Panc1 (cell line): ENCODE measurements at regions not wholly inside any gene's neighbourhood (a gene's known extent, or its start where the extent isn't known, plus 50 kb on each side); places are given as distances from the start of the nearest gene placed in this dataset.

Experiments
- ATAC-seq: fragments of 200-7000 bp; cut with Tn5 transposase; 2 replicates; pipeline ENCODE4 v1.9.1; 2020; ENCODE audit warnings: mild to moderate bottlenecking, moderate library complexity
- BruUV-seq: library from RNA; stranded (reverse); fragments of 400-500 nt; replicated peaks from 2 replicates; lab custom pipeline; 2021; lab: Mats Ljungman, UMichigan
- CTCF ChIA-PET: fragments of 300-600 bp; sonication (Branson Sonifier 250); formaldehyde crosslinking; loops from one replicate; lab custom pipeline; 2022; ENCODE audit warnings: antibody characterized with exemption; lab: Charles Lee
- POLR2A ChIA-PET: fragments of 300-600 bp; sonication (Branson Sonifier 250); formaldehyde crosslinking; loops from one replicate; lab custom pipeline; 2022; ENCODE audit warnings: antibody characterized with exemption; lab: Charles Lee
- DNase-seq: peaks from one replicate; pipeline ENCODE4 v3.0.0-alpha.2; 2010; ENCODE audit warnings: low read depth, low spot score
- H3K27ac ChIP-seq: 2 replicates; pipeline ENCODE4 v1.5.1; 2011; ENCODE audit warnings: mild to moderate bottlenecking, low read length, inconsistent platforms
- H3K27me3 ChIP-seq: fragments of 200-500 bp; sonication (Bioruptor generic); 2 replicates; pipeline ENCODE4 v1.6.0; 2014; ENCODE audit warnings: low read length, inconsistent platforms; ENCODE audit not compliant: control insufficient read depth, insufficient read depth
- H3K36me3 ChIP-seq: fragments of 200-500 bp; sonication (Bioruptor generic); 2 replicates; pipeline ENCODE4 v1.5.1; 2014; ENCODE audit warnings: inconsistent platforms, mild to moderate bottlenecking, low read length, moderate library complexity; ENCODE audit not compliant: control insufficient read depth, insufficient read depth
- H3K4me1 ChIP-seq: 2 replicates; pipeline ENCODE4 v1.5.1; 2011; ENCODE audit warnings: inconsistent platforms, mild to moderate bottlenecking, low read length, moderate library complexity; ENCODE audit not compliant: control insufficient read depth, insufficient read depth
- H3K4me3 ChIP-seq, 2 experiments: 2 replicates each; pipeline ENCODE4 v1.5.1; 2011 to 2012; ENCODE audit warnings: low read depth in 2 of 2, low read length in 2 of 2, mild to moderate bottlenecking in 2 of 2, inconsistent platforms in 1 of 2, moderate library complexity in 1 of 2
- H3K9me3 ChIP-seq: fragments of 200-500 bp; sonication (Bioruptor generic); 2 replicates; pipeline ENCODE4 v1.5.1; 2014; ENCODE audit warnings: low read depth, mild to moderate bottlenecking, inconsistent platforms, low read length, moderate library complexity; ENCODE audit not compliant: control insufficient read depth, insufficient read depth
- SIN3A ChIP-seq: IDR thresholded peaks from 2 replicates; pipeline ENCODE4 v1.6.1; 2012; ENCODE audit warnings: low read depth, mild to moderate bottlenecking, low read length, moderate library complexity, borderline replicate concordance; ENCODE audit not compliant: insufficient read depth
- TCF7L2 ChIP-seq: IDR thresholded peaks from 2 replicates; pipeline ENCODE4 v1.6.1; 2011; ENCODE audit warnings: mild to moderate bottlenecking, low read depth, low read length, inconsistent platforms
- in situ Hi-C: cut with HindIII; loops from 2 replicates; pipeline ENCODE4 v1.10.0; 2016; ENCODE audit warnings: low sequenced_read_pairs, low pct_unique_long_range_greater_than_20kb
- intact Hi-C: fragments of 100-400 bp; cut with micrococcal nuclease; formaldehyde crosslinking; loops from one replicate; pipeline ENCODE4 v1.10.0; 2022; ENCODE audit not compliant: unreplicated experiment
- TF ChIP-seq, protein P1 (sequence below), 2 experiments: IDR thresholded peaks; 2 replicates each; pipeline ENCODE4 v1.6.1; 2011 to 2012; ENCODE audit warnings: low read depth in 2 of 2, control low read depth in 1 of 2, low read length in 1 of 2, mild to moderate bottlenecking in 1 of 2, moderate library complexity in 1 of 2; ENCODE audit not compliant: insufficient read depth in 1 of 2
- TF ChIP-seq, protein P2 (sequence below): fragments of 450-650 bp; IDR thresholded peaks from 2 replicates; pipeline ENCODE4 v1.5.1; 2017; ENCODE audit warnings: mild to moderate bottlenecking

DNA sequence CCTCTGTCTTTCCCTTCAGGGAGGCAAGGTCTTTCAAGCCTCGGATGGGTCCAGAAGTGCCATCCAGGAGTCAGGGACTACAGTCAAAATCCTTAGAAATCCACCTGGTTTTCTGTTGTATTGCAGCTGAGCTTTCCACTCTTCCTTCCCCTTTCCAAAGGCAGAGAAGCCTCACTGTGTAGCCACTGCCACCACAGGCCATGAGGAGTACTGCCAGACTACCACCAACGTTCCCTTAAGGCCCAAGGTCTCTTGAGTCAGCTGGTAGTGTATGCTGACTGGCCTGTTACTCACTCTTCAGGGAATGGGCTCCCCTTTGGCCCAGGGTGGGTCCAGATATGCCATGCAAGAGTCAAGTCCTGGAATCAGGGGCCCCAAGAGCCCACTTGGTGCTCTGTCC, 1454.1 kb downstream of the PCDH19 start:
- in situ Hi-C loops (no loop called here), intact Hi-C loops (no loop called here)
- no peaks in the 10 kb centered on the region for H3K4me1 ChIP-seq
- H3K27ac ChIP-seq: no peak overlapping the region
- no peaks in the 10 kb centered on the region for H3K9me3 ChIP-seq
- ATAC-seq (no peak), DNase-seq (no peak)
- BruUV-seq: no TSS peak
- POLR2A ChIA-PET: no interaction called here
- TF ChIP-seq, protein P1, sequence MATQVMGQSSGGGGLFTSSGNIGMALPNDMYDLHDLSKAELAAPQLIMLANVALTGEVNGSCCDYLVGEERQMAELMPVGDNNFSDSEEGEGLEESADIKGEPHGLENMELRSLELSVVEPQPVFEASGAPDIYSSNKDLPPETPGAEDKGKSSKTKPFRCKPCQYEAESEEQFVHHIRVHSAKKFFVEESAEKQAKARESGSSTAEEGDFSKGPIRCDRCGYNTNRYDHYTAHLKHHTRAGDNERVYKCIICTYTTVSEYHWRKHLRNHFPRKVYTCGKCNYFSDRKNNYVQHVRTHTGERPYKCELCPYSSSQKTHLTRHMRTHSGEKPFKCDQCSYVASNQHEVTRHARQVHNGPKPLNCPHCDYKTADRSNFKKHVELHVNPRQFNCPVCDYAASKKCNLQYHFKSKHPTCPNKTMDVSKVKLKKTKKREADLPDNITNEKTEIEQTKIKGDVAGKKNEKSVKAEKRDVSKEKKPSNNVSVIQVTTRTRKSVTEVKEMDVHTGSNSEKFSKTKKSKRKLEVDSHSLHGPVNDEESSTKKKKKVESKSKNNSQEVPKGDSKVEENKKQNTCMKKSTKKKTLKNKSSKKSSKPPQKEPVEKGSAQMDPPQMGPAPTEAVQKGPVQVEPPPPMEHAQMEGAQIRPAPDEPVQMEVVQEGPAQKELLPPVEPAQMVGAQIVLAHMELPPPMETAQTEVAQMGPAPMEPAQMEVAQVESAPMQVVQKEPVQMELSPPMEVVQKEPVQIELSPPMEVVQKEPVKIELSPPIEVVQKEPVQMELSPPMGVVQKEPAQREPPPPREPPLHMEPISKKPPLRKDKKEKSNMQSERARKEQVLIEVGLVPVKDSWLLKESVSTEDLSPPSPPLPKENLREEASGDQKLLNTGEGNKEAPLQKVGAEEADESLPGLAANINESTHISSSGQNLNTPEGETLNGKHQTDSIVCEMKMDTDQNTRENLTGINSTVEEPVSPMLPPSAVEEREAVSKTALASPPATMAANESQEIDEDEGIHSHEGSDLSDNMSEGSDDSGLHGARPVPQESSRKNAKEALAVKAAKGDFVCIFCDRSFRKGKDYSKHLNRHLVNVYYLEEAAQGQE (IDR thresholded peaks at IDR 0.05; ENCODE audit: insufficient read depth in 1 of 2, low read depth in 2 of 2, low read length in 1 of 2): no peak
- TF ChIP-seq SIN3A (no peak), TCF7L2 (no peak)
- H3K4me3 ChIP-seq: no peak overlapping the region
- H3K36me3 ChIP-seq: no peaks in the 10 kb centered on the region
- no peaks in the 10 kb centered on the region for H3K27me3 ChIP-seq
- CTCF ChIA-PET: no interaction called here

DNA sequence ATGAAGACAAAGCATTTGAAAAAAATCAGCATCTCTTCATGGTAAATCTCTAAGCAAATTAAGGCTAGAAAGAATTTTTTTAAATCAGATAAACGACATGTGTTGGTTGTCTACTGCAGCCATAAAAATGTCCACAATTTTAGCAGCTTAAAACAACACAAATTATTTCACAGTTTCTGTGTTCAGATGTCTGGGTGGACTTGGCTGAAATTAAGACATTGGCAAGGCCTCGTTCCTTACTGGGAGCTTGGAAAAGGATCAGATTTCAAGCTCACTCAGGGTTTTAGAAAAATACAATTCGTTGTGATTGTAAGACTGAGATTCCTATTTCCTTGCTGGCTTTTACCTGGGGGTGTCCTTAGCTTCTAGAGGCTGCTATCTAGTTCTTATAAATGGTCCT, 1470.6 kb downstream of the PCDH19 start:
- ChIA-PET POLR2A (no interaction called here), CTCF (no interaction called here)
- no peaks in the 10 kb centered on the region for H3K36me3 ChIP-seq
- DNase-seq (no peak), ATAC-seq (no peak)
- no peak overlapping the region for H3K27ac ChIP-seq
- BruUV-seq: no TSS peak
- in situ Hi-C loops: no loop called here
- intact Hi-C loops: no loop called here
- no peaks in the 10 kb centered on the region for H3K4me1 ChIP-seq
- no peak overlapping the region for H3K4me3 ChIP-seq
- no peaks in the 10 kb centered on the region for H3K27me3 ChIP-seq
- TF ChIP-seq, protein P2, sequence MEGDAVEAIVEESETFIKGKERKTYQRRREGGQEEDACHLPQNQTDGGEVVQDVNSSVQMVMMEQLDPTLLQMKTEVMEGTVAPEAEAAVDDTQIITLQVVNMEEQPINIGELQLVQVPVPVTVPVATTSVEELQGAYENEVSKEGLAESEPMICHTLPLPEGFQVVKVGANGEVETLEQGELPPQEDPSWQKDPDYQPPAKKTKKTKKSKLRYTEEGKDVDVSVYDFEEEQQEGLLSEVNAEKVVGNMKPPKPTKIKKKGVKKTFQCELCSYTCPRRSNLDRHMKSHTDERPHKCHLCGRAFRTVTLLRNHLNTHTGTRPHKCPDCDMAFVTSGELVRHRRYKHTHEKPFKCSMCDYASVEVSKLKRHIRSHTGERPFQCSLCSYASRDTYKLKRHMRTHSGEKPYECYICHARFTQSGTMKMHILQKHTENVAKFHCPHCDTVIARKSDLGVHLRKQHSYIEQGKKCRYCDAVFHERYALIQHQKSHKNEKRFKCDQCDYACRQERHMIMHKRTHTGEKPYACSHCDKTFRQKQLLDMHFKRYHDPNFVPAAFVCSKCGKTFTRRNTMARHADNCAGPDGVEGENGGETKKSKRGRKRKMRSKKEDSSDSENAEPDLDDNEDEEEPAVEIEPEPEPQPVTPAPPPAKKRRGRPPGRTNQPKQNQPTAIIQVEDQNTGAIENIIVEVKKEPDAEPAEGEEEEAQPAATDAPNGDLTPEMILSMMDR: no peak
- TF ChIP-seq TCF7L2: no peak
- TF ChIP-seq, protein P1 (IDR thresholded peaks at IDR 0.05; ENCODE audit: insufficient read depth in 1 of 2, low read depth in 2 of 2, low read length in 1 of 2): no peak
- no peaks in the 10 kb centered on the region for H3K9me3 ChIP-seq
